Gastrocnemius medialis (tissue), 4 donors: ENCODE measurements at regions not wholly inside any gene's neighbourhood (a gene's known extent, or its start where the extent isn't known, plus 50 kb on each side); places are given as distances from the start of the nearest gene placed in this dataset.

Experiments used
- POLR2A ChIP-seq, 2 donors: fragments of 450-650 bp; IDR thresholded peaks; one replicate each; pipeline ENCODE4 v1.6.1; 2017; ENCODE audit warnings: antibody characterized with exemption in 2 of 2, mild to moderate bottlenecking in 2 of 2, moderate library complexity in 2 of 2
- TF ChIP-seq, protein P1 (sequence below), 5 experiments: fragments of 450-650 bp in 3 of 5; fragments of 200-600 bp in 2 of 5; sonication (generic) in 2 of 5; IDR thresholded peaks in 4 of 5; conservative IDR thresholded peaks in 1 of 5; 1 replicate in 4 of 5; 2 replicates in 1 of 5; pipeline ENCODE4 v1.5.1; 2016 to 2019; ENCODE audit warnings: antibody characterized with exemption in 5 of 5, mild to moderate bottlenecking in 3 of 5, moderate library complexity in 3 of 5

DNA sequence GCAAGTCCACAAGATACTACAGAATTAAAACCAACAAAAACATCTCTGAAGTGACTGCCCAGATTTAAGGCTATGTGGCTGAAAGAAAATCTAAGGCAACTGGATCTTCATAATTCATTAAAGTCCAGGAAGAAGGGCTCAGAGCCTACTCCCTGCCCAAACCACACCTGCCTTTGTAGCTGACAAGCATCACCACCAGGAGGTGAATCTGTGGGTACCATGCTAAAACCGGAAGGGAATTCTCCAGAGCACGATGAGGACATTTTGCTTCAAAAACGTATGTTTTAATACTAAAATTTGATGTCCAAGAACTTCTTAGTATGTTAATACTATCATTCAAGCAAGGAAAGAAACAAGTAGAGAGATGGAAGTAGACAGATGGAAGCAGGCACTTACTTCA is 495.9 kb upstream of the NECTIN3 start:
- TF ChIP-seq, protein P1, sequence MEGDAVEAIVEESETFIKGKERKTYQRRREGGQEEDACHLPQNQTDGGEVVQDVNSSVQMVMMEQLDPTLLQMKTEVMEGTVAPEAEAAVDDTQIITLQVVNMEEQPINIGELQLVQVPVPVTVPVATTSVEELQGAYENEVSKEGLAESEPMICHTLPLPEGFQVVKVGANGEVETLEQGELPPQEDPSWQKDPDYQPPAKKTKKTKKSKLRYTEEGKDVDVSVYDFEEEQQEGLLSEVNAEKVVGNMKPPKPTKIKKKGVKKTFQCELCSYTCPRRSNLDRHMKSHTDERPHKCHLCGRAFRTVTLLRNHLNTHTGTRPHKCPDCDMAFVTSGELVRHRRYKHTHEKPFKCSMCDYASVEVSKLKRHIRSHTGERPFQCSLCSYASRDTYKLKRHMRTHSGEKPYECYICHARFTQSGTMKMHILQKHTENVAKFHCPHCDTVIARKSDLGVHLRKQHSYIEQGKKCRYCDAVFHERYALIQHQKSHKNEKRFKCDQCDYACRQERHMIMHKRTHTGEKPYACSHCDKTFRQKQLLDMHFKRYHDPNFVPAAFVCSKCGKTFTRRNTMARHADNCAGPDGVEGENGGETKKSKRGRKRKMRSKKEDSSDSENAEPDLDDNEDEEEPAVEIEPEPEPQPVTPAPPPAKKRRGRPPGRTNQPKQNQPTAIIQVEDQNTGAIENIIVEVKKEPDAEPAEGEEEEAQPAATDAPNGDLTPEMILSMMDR (IDR thresholded peaks at IDR 0.05 in 4 of 5, conservative IDR thresholded peaks at IDR 0.05 in 1 of 5): no peak
- no peak for TF ChIP-seq POLR2A (IDR thresholded peaks at IDR 0.05)
